Gastrocnemius medialis (tissue), 4 donors: ENCODE measurements at regions not wholly inside any gene's neighbourhood (a gene's known extent, or its start where the extent isn't known, plus 50 kb on each side); places are given as distances from the start of the nearest gene placed in this dataset.
A peak's percentile ranks its signal among the peaks of the same experiment; 100 is the strongest.

ENCODE experiments used
- ATAC-seq, 2 donors: fragments of 150-250 bp; one replicate each; pipeline ENCODE4 v1.9.1; 2016
- DNase-seq, 2 donors: peaks; one replicate each; pipeline ENCODE4 v3.0.0-alpha.2; 2019
- H3K27ac ChIP-seq, 4 donors: fragments of 200-600 bp; sonication (generic); 1 replicate in 1 of 4; 2 replicates in 3 of 4; pipeline ENCODE4 v1.5.1; 2016 to 2018; ENCODE audit warnings: mild to moderate bottlenecking in 2 of 4, moderate library complexity in 1 of 4
- H3K27me3 ChIP-seq, 3 donors: fragments of 200-600 bp; sonication (generic) in 2 of 3; 1 replicate in 1 of 3; 2 replicates in 2 of 3; pipeline versions ENCODE4 v1.5.1 to v1.6.0; 2016 to 2019; ENCODE audit warnings: mild to moderate bottlenecking in 1 of 3, moderate library complexity in 1 of 3
- H3K36me3 ChIP-seq, 2 donors: fragments of 200-600 bp; sonication (generic) in 1 of 2; one replicate each; pipeline ENCODE4 v1.5.1; 2017 to 2018
- H3K4me1 ChIP-seq, 2 donors: fragments of 200-600 bp; sonication (generic) in 1 of 2; one replicate each; pipeline ENCODE4 v1.5.1; 2016 to 2017; ENCODE audit warnings: mild to moderate bottlenecking in 2 of 2
- H3K4me3 ChIP-seq, 4 donors: fragments of 200-600 bp; sonication (generic) in 3 of 4; 1 replicate in 1 of 4; 2 replicates in 3 of 4; pipeline ENCODE4 v1.5.1; 2016 to 2019; ENCODE audit warnings: mild to moderate bottlenecking in 2 of 4
- H3K9me3 ChIP-seq, 3 donors: fragments of 200-600 bp; sonication (generic) in 2 of 3; 1 replicate in 1 of 3; 2 replicates in 2 of 3; pipeline ENCODE4 v1.5.1; 2016 to 2019
- POLR2A ChIP-seq, 2 donors: fragments of 450-650 bp; IDR thresholded peaks; one replicate each; pipeline ENCODE4 v1.6.1; 2017; ENCODE audit warnings: antibody characterized with exemption in 2 of 2, mild to moderate bottlenecking in 2 of 2, moderate library complexity in 2 of 2
- in situ Hi-C, 4 donors: fragments of 200-750 bp; cut with MboI; loops; one replicate each; pipeline versions ENCODE4 v1.15.0 to v1.8.0; 2017; ENCODE audit warnings: low sequenced_read_pairs in 4 of 4
- intact Hi-C: fragments of 100-400 bp; cut with DNase I; formaldehyde crosslinking; loops from one replicate; pipeline ENCODE4 v1.15.1; 2023; ENCODE audit warnings: low total_unique reads
- TF ChIP-seq, protein P1 (sequence below), 5 experiments: fragments of 450-650 bp in 3 of 5; fragments of 200-600 bp in 2 of 5; sonication (generic) in 2 of 5; IDR thresholded peaks in 4 of 5; conservative IDR thresholded peaks in 1 of 5; 1 replicate in 4 of 5; 2 replicates in 1 of 5; pipeline ENCODE4 v1.5.1; 2016 to 2019; ENCODE audit warnings: antibody characterized with exemption in 5 of 5, mild to moderate bottlenecking in 3 of 5, moderate library complexity in 3 of 5

DNA sequence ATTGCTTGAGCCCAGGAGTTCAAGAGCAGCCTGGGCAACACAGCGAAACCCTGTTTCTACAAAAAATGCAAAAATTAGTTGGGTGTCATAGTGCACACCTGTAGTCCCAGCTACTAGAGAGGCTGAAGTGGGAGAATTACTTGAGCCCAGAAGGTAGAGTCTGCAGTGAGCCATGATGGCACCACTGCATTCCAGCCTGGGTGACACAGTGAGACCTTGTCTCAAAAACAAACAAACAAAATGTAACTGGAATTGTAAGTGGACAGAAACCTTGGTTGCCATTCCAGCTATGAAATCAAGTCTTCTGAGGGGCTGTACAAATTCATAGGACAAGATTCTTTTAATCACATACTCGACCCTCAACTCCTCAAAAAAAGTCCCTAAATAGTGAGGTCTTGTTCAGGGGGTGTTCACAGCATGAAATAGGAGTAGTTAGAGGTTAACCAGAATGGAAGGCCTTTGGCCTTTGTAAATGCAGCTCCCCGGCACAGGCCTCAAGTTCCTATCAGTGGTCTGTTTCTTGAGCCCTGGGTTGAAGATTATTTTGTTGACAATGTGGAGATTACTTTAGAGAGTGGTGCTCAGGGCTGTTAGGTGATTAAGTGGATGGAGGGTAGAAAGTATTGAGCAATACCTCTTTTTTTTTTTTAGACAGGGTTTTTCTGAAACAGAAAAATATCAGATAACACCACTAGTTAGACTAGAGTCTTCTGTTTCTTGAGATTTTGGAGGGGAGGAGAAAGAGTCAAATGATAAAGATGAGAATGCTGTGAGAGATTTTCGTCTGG lies 138.7 kb upstream of the ZNF648 start:
- Histone ChIP-seq H3K9me3 (no peaks in the 10 kb centered on the region), H3K27me3 (no peaks in the 10 kb centered on the region), H3K27ac (no peak overlapping the region), H3K4me1 (peaks cover 24 to 28% of the 10 kb centered on the region in 2 donors), H3K36me3 (no peaks in the 10 kb centered on the region), H3K4me3 (no peak overlapping the region)
- in situ Hi-C loops, result no loop called here
- TF ChIP-seq, protein P1, sequence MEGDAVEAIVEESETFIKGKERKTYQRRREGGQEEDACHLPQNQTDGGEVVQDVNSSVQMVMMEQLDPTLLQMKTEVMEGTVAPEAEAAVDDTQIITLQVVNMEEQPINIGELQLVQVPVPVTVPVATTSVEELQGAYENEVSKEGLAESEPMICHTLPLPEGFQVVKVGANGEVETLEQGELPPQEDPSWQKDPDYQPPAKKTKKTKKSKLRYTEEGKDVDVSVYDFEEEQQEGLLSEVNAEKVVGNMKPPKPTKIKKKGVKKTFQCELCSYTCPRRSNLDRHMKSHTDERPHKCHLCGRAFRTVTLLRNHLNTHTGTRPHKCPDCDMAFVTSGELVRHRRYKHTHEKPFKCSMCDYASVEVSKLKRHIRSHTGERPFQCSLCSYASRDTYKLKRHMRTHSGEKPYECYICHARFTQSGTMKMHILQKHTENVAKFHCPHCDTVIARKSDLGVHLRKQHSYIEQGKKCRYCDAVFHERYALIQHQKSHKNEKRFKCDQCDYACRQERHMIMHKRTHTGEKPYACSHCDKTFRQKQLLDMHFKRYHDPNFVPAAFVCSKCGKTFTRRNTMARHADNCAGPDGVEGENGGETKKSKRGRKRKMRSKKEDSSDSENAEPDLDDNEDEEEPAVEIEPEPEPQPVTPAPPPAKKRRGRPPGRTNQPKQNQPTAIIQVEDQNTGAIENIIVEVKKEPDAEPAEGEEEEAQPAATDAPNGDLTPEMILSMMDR (IDR thresholded peaks at IDR 0.05 in 4 of 5, conservative IDR thresholded peaks at IDR 0.05 in 1 of 5), result no peak
- TF ChIP-seq POLR2A (IDR thresholded peaks at IDR 0.05), result no peak
- DNase-seq (no peak), ATAC-seq (no peak)
- intact Hi-C loops, result loop anchor here (5.0 kb wide), 1 partner anchor 113 kb away; no protein-coding TSS in a partner anchor

DNA sequence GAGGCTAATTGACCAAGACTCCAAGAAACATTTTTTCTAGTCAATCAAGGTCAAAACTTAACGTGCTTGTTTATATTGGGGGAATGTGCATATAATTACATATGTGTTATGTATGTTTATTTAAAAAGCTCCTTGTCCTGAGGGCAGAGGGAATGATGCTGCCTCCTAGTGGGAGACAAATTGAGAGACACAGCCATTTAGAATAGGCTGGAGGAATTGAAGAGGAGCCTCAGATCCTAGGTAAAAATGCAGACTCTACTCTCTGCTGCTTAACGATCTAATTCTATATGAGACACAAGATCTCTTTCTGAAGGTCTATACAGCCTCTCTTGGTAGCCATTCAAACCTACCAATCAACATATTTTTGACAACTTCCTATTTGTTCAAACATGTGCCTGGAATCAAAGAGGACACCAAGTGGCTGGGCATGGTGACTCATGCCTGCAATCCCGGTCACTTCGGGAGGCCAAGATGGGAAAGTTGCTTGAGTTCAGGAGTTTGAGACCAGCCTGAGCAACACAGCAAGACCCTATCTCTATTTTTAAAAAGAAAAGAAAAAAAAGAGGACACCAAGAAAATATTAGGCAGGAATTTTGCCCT lies 136.6 kb upstream of the ZNF648 start:
- no peaks in the 10 kb centered on the region for H3K36me3 ChIP-seq
- no peaks in the 10 kb centered on the region for H3K9me3 ChIP-seq
- H3K27ac ChIP-seq, result peak overlapping the region; percentile 64 to 83 (median 74)
- peak in 1 of 2 donors; percentile 36 for DNase-seq
- TF ChIP-seq, protein P1 (IDR thresholded peaks at IDR 0.05 in 4 of 5, conservative IDR thresholded peaks at IDR 0.05 in 1 of 5), result peak in 3 of 5 experiments; percentile 19 to 36 (median 27)
- no peak for TF ChIP-seq POLR2A (IDR thresholded peaks at IDR 0.05)
- H3K27me3 ChIP-seq, result no peaks in the 10 kb centered on the region
- intact Hi-C loops, result no loop called here
- in situ Hi-C loops, result loop anchor here in 2 of 4 donors (10.0 kb wide), 1 partner anchor 53 kb away; no protein-coding TSS in a partner anchor
- H3K4me1 ChIP-seq, result peaks cover 21 to 35% of the 10 kb centered on the region in 2 donors
- ATAC-seq, result no peak
- no peak overlapping the region for H3K4me3 ChIP-seq

DNA sequence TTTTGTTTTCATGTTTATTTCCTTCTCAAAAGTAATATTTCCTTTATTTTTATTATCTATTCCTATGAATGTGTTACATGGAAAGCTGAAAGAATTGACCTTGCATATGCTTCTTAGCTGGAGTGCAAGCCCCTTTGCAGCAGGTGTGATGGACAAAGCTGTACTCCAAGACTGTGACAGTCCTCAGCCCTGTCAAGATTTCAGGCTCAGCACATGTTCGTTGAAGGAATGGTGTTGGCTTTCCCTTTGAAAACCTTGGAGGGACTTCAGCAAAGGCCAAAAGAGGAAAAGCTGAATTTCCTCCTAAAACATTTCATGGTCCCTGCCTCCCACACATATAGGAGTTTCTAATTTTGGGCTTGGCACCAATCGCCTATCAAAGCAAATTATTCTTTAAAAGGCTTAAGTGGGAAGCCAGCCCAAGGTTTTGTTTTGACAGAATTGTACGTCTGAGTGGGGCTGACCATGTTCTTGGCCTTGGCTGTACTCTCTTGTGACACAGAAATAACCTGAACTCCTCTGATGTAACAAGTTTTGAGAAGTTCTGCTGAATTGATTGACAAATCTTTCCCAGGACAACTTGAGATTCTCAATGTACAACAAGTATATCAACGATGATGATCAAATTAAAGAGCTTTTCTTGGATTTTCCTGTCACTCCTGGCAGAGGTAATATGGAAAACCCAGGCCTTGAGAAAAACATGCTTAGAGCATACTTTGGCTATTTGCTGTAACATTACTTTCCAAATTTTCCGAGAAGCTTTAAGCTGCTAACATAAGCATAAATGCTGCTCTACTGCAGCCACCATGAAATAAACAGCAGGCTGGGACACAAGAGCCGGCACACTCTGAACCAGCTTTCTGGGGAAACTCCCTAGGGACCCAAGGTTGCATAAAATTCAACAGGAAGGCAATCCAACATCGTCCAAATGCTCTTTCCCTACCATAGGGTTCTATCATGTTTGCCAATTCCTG lies 135.7 kb upstream of the ZNF648 start:
- in situ Hi-C loops, result loop anchor here in 2 of 4 donors (10.0 kb wide), 1 partner anchor 52 kb away; no protein-coding TSS in a partner anchor
- no peak overlapping the region for H3K4me3 ChIP-seq
- TF ChIP-seq POLR2A (IDR thresholded peaks at IDR 0.05), result peak; percentile 33 to 58
- TF ChIP-seq, protein P1 (IDR thresholded peaks at IDR 0.05 in 4 of 5, conservative IDR thresholded peaks at IDR 0.05 in 1 of 5), result no peak
- intact Hi-C loops, result loop anchor here (1.0 to 2.0 kb wide), 5 partner anchors 22 to 194 kb away; partner anchors contain the start of gene GLUL
- peak; percentile 75 to 79 for ATAC-seq
- no peaks in the 10 kb centered on the region for H3K36me3 ChIP-seq
- no peaks in the 10 kb centered on the region for H3K27me3 ChIP-seq
- H3K4me1 ChIP-seq, result peaks cover 21 to 35% of the 10 kb centered on the region in 2 donors
- H3K27ac ChIP-seq, result peak overlapping the region; percentile 64 to 83 (median 74)
- no peaks in the 10 kb centered on the region for H3K9me3 ChIP-seq
- peak; percentile 74 to 81 for DNase-seq

- no peaks in the 10 kb centered on the region for H3K9me3 ChIP-seq
- ATAC-seq (no peak), DNase-seq (no peak)
- TF ChIP-seq POLR2A (IDR thresholded peaks at IDR 0.05), result no peak
- TF ChIP-seq, protein P1 (IDR thresholded peaks at IDR 0.05 in 4 of 5, conservative IDR thresholded peaks at IDR 0.05 in 1 of 5), result no peak
- peaks cover 21 to 35% of the 10 kb centered on the region in 2 donors for H3K4me1 ChIP-seq
- no peaks in the 10 kb centered on the region for H3K27me3 ChIP-seq
- H3K36me3 ChIP-seq, result no peaks in the 10 kb centered on the region
- in situ Hi-C loops (loop anchor here in 2 of 4 donors (10.0 kb wide), 1 partner anchor 51 kb away; no protein-coding TSS in a partner anchor), intact Hi-C loops (loop anchor here (2.0 kb wide), 3 partner anchors 21 to 195 kb away; partner anchors contain the start of gene GLUL)
- no peak overlapping the region for H3K4me3 ChIP-seq
- peak overlapping the region in 3 of 4 donors; percentile 64 to 83 (median 73) for H3K27ac ChIP-seq
Observed at GRCh38 chr1:182195733-182196132, 134.2 kb upstream of the ZNF648 start.
